GF-D8 (cell line): ENCODE measurements at regions not wholly inside any gene's neighbourhood (a gene's known extent, or its start where the extent isn't known, plus 50 kb on each side); places are given as distances from the start of the nearest gene placed in this dataset.

Experiments
- DNase-seq: peaks from one replicate; lab custom pipeline; 2025; lab: John Stamatoyannopoulos, UW

- DNase-seq: no peak
These were observed 73.3 kb downstream of the RFC3 start for GRCh38 chr13:33891196-33891742.

- DNase-seq: no peak
These were observed 75.6 kb downstream of the RFC3 start for GRCh38 chr13:33893559-33893958.

GRCh38 chr13:33904431-33904830 lies 86.5 kb downstream of the RFC3 start:
- no peak for DNase-seq

- DNase-seq: no peak
These were observed 90.2 kb downstream of the RFC3 start for GRCh38 chr13:33908116-33908515.

GRCh38 chr13:33910255-33910654 lies 92.3 kb downstream of the RFC3 start:
- DNase-seq: no peak

GRCh38 chr13:33911521-33911920 lies 93.6 kb downstream of the RFC3 start:
- no peak for DNase-seq

- DNase-seq: no peak
These were observed 95.9 kb downstream of the RFC3 start for GRCh38 chr13:33913829-33914228.

GRCh38 chr13:33917190-33917589 lies 99.2 kb downstream of the RFC3 start:
- no peak for DNase-seq

- no peak for DNase-seq
These were observed 100.4 kb downstream of the RFC3 start for GRCh38 chr13:33918199-33918932.

- DNase-seq: no peak
These were observed 101.2 kb downstream of the RFC3 start for GRCh38 chr13:33919120-33919519.

- DNase-seq: no peak
These were observed 107.6 kb downstream of the RFC3 start for GRCh38 chr13:33925563-33925962.

GRCh38 chr13:33927315-33927714 lies 109.4 kb downstream of the RFC3 start:
- no peak for DNase-seq

GRCh38 chr13:33931397-33932311 lies 113.7 kb downstream of the RFC3 start:
- peak; percentile 9 for DNase-seq

- DNase-seq: no peak
These were observed 114.9 kb downstream of the RFC3 start for GRCh38 chr13:33932769-33933406.

GRCh38 chr13:33933810-33934209 lies 115.9 kb downstream of the RFC3 start:
- no peak for DNase-seq

GRCh38 chr13:33934343-33934742 lies 116.4 kb downstream of the RFC3 start:
- no peak for DNase-seq

GRCh38 chr13:33934951-33935371 lies 117.0 kb downstream of the RFC3 start:
- DNase-seq: no peak

- no peak for DNase-seq
These were observed 118.0 kb downstream of the RFC3 start for GRCh38 chr13:33935969-33936368.

GRCh38 chr13:33937373-33938098 lies 119.6 kb downstream of the RFC3 start:
- DNase-seq: no peak

- no peak for DNase-seq
These were observed 122.3 kb downstream of the RFC3 start for GRCh38 chr13:33940256-33940655.

GRCh38 chr13:33940898-33941297 lies 122.9 kb downstream of the RFC3 start:
- no peak for DNase-seq

- DNase-seq: no peak
These were observed 127.5 kb downstream of the RFC3 start for GRCh38 chr13:33945477-33945876.
